Activated CD8-positive, alpha-beta T cell treated with anti-CD3 and anti-CD28 coated beads for 36 hours (primary cell): ENCODE measurements at regions not wholly inside any gene's neighbourhood (a gene's known extent, or its start where the extent isn't known, plus 50 kb on each side); places are given as distances from the start of the nearest gene placed in this dataset.

Experiments
- ATAC-seq: fragments of 200-7000 bp; cut with Tn5 transposase; one replicate; pipeline ENCODE4 v1.10.0; 2021; ENCODE audit warnings: mild to moderate bottlenecking, moderate library complexity
- CTCF ChIA-PET: fragments of 350-600 bp; sonication (Branson Sonifier 250); formaldehyde crosslinking; loops from one replicate; lab custom pipeline; 2021; ENCODE audit warnings: antibody characterized with exemption; lab: Charles Lee
- POLR2A ChIA-PET: fragments of 350-600 bp; sonication (Branson Sonifier 250); formaldehyde crosslinking; loops from one replicate; lab custom pipeline; 2021; ENCODE audit warnings: antibody characterized with exemption; lab: Charles Lee
- DNase-seq: peaks from one replicate; pipeline ENCODE4 v3.0.0-alpha.2; 2020
- H3K27ac Mint-ChIP-seq: one replicate; pipeline ENCODE4 v1.8.0; 2021; ENCODE audit warnings: mild to moderate bottlenecking, mixed read lengths
- H3K27me3 Mint-ChIP-seq: one replicate; pipeline ENCODE4 v1.8.0; 2021; ENCODE audit warnings: mixed read lengths
- H3K36me3 Mint-ChIP-seq: one replicate; pipeline ENCODE4 v1.8.0; 2021; ENCODE audit warnings: low read depth, mixed read lengths
- H3K4me1 Mint-ChIP-seq: one replicate; pipeline ENCODE4 v1.8.0; 2021; ENCODE audit warnings: low read depth, mixed read lengths
- H3K4me3 Mint-ChIP-seq: one replicate; pipeline ENCODE4 v1.8.0; 2021; ENCODE audit warnings: mild to moderate bottlenecking, moderate library complexity, mixed read lengths
- H3K9me3 Mint-ChIP-seq: one replicate; pipeline ENCODE4 v1.8.0; 2021; ENCODE audit warnings: mixed read lengths
- CTCF ChIP-seq: fragments of 200-600 bp; IDR thresholded peaks from one replicate; pipeline ENCODE4 v1.8.0; 2022; ENCODE audit warnings: antibody characterized with exemption, mild to moderate bottlenecking
- intact Hi-C: fragments of 100-400 bp; cut with micrococcal nuclease; formaldehyde crosslinking; loops from one replicate; pipeline ENCODE4 v1.10.0; 2022

DNA sequence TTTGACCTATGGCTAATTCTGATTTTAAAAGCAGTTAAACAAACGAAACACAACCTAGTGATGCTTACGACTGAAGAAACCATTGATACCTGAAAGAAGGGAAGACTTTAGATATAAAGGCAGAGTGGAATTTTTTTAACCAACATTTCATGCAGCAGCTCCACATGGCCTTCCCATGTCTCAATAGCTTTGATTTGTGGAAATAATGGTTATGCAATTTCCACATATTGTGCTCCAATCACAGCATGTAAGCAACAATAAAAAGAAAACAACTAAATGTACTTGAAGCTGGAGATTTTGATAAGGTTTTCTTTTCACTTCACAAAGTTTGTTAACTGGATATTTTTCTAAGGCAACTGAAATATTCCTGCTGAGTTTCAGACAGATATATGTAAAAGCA is 82.0 kb upstream of the SLC39A10 start:
- H3K9me3 Mint-ChIP-seq = no peaks in the 10 kb centered on the region
- intact Hi-C loops = loop anchor here (10.0 kb wide), 1 partner anchor 490 kb away; the partner anchor contains the start of gene DNAH7
- DNase-seq = no peak
- ChIA-PET CTCF (interaction anchor here (0.6 to 4.0 kb wide), 9 partner anchors 9 to 1379 kb away, joined by 3 to 28 read pairs (median 4); no protein-coding TSS in a partner anchor), POLR2A (interaction anchor here (1.4 to 2.1 kb wide), 2 partner anchors 12 to 82 kb away, joined by 5 to 6 read pairs; partner anchors contain the start of gene SLC39A10)
- peaks cover 52% of the 10 kb centered on the region for H3K4me1 Mint-ChIP-seq
- TF ChIP-seq CTCF = no peak
- no peaks in the 10 kb centered on the region for H3K36me3 Mint-ChIP-seq
- H3K4me3 Mint-ChIP-seq = no peak overlapping the region
- no peak for ATAC-seq
- H3K27me3 Mint-ChIP-seq = no peaks in the 10 kb centered on the region
- no peak overlapping the region for H3K27ac Mint-ChIP-seq

GRCh38 chr2:195574312-195574711 is 82.7 kb upstream of the SLC39A10 start:
- TF ChIP-seq CTCF = no peak
- intact Hi-C loops = loop anchor here (10.0 kb wide), 1 partner anchor 490 kb away; the partner anchor contains the start of gene DNAH7
- DNase-seq = no peak
- Mint-ChIP-seq H3K27ac (no peak overlapping the region), H3K27me3 (no peaks in the 10 kb centered on the region), H3K9me3 (no peaks in the 10 kb centered on the region), H3K36me3 (no peaks in the 10 kb centered on the region), H3K4me3 (no peak overlapping the region), H3K4me1 (peaks cover 52% of the 10 kb centered on the region)
- POLR2A ChIA-PET = interaction anchor here (1.4 kb wide), 1 partner anchor 83 kb away, joined by 6 read pairs; the partner anchor contains the start of gene SLC39A10
- CTCF ChIA-PET = interaction anchor here (0.6 to 4.0 kb wide), 7 partner anchors 9 to 1379 kb away, joined by 3 to 28 read pairs (median 4); no protein-coding TSS in a partner anchor
- ATAC-seq = no peak

- CTCF ChIA-PET = interaction anchor here (1.0 to 1.9 kb wide), 2 partner anchors 39 to 87 kb away, joined by 3 to 7 read pairs; no protein-coding TSS in a partner anchor
- H3K36me3 Mint-ChIP-seq = no peaks in the 10 kb centered on the region
- no peak for TF ChIP-seq CTCF
Observed at GRCh38 chr2:195572895-195573683, 83.9 kb upstream of the SLC39A10 start.

GRCh38 chr2:195570329-195570728 is 86.7 kb upstream of the SLC39A10 start:
- ChIA-PET CTCF (interaction anchor here (1.0 to 1.9 kb wide), 5 partner anchors 8 to 498 kb away, joined by 3 to 9 read pairs (median 5); partner anchors contain the start of gene DNAH7), POLR2A (interaction anchor here (0.6 to 1.2 kb wide), 4 partner anchors 10 to 96 kb away, joined by 3 to 5 read pairs (median 4); no protein-coding TSS in a partner anchor)
- TF ChIP-seq CTCF = no peak
- ATAC-seq (no peak), DNase-seq (no peak)
- no peaks in the 10 kb centered on the region for H3K9me3 Mint-ChIP-seq
- peaks cover 30% of the 10 kb centered on the region for H3K4me1 Mint-ChIP-seq
- intact Hi-C loops = loop anchor here (10.0 kb wide), 1 partner anchor 494 kb away; the partner anchor contains the start of gene DNAH7
- no peaks in the 10 kb centered on the region for H3K36me3 Mint-ChIP-seq
- H3K27me3 Mint-ChIP-seq = no peaks in the 10 kb centered on the region
- no peak overlapping the region for H3K27ac Mint-ChIP-seq
- H3K4me3 Mint-ChIP-seq = no peak overlapping the region

More at GRCh38 chr2:195572895-195573683, 83.9 kb upstream of the SLC39A10 start:
- no peaks in the 10 kb centered on the region for H3K27me3 Mint-ChIP-seq
- no peak for DNase-seq
- H3K9me3 Mint-ChIP-seq = no peaks in the 10 kb centered on the region
- POLR2A ChIA-PET = interaction anchor here (0.6 to 1.2 kb wide), 3 partner anchors 7 to 14 kb away, joined by 3 to 4 read pairs (median 3); no protein-coding TSS in a partner anchor
- no peak overlapping the region for H3K27ac Mint-ChIP-seq
- peaks cover 50% of the 10 kb centered on the region for H3K4me1 Mint-ChIP-seq
- no peak for ATAC-seq
- intact Hi-C loops = loop anchor here (10.0 kb wide), 1 partner anchor 492 kb away; the partner anchor contains the start of gene DNAH7
- no peak overlapping the region for H3K4me3 Mint-ChIP-seq
